ENCODE measurements at regions not wholly inside any gene's neighbourhood (a gene's known extent, or its start where the extent isn't known, plus 50 kb on each side); places are given as distances from the start of the nearest gene placed in this dataset.
"Not testable (repeated sequence)": the region's sequence is repeated elsewhere in the genome, so short reads cannot be mapped to it uniquely, and the experiment has no call there.

- TF ChIP-seq REST (IDR thresholded peaks at IDR 0.05) (no peak), SP1 (IDR thresholded peaks at IDR 0.05) (no peak)
Observed at GRCh38 chr13:109938255-109938936, 152.0 kb upstream of the IRS2 start (continued).

- H3K4me1 ChIP-seq (ENCODE audit: control insufficient read depth in 4 of 4, insufficient read depth in 4 of 4, low read length in 3 of 4); H3K36me3 ChIP-seq (ENCODE audit: control insufficient read depth in 4 of 4, insufficient read depth in 3 of 4, low read depth in 1 of 4, low read length in 3 of 4); DNase-seq (ENCODE audit: low spot score); H3K4me3 ChIP-seq (ENCODE audit: low read depth in 1 of 3, low read length in 3 of 3); H3K9ac ChIP-seq (ENCODE audit: low read depth in 1 of 2, low read length in 2 of 2); H3K9me3 ChIP-seq (ENCODE audit: control insufficient read depth in 4 of 4, low read length in 3 of 4); H3K27ac ChIP-seq (ENCODE audit: low read depth in 1 of 2, low read length in 2 of 2); H3K27me3 ChIP-seq (ENCODE audit: control insufficient read depth in 4 of 4, insufficient read depth in 4 of 4, low read length in 3 of 4): not testable (repeated sequence)
- 93% methylated on average over 5 of the region's 5 CpGs for WGBS
Observed at GRCh38 chr13:109934520-109934919, 148.1 kb upstream of the IRS2 start.

GRCh38 chr13:109933476-109933875, 147.1 kb upstream of the IRS2 start:
- no peak overlapping the region for H3K27ac ChIP-seq (ENCODE audit: low read depth in 1 of 2, low read length in 2 of 2)
- WGBS, result 78% methylated on average over 7 of the region's 7 CpGs
- H3K4me3 ChIP-seq (ENCODE audit: low read depth in 1 of 3, low read length in 3 of 3), result no peak overlapping the region
- no peaks in the 10 kb centered on the region for H3K27me3 ChIP-seq (ENCODE audit: control insufficient read depth in 4 of 4, insufficient read depth in 4 of 4, low read length in 3 of 4)
- TF ChIP-seq MAX (IDR thresholded peaks at IDR 0.05) (no peak), CTCF (IDR thresholded peaks at IDR 0.05; ENCODE audit: low read depth, low read length, missing input control) (no peak), EGR1 (IDR thresholded peaks at IDR 0.05; ENCODE audit: low read depth in 2 of 2) (no peak), RXRA (IDR thresholded peaks at IDR 0.05) (no peak), NR2F2 (IDR thresholded peaks at IDR 0.05) (no peak), TAF1 (conservative IDR thresholded peaks at IDR 0.05) (no peak), HNF4G (IDR thresholded peaks at IDR 0.05) (no peak), YY1 (IDR thresholded peaks at IDR 0.05) (no peak), FOXA2 (IDR thresholded peaks at IDR 0.05) (no peak)
- H3K36me3 ChIP-seq (ENCODE audit: control insufficient read depth in 4 of 4, insufficient read depth in 3 of 4, low read depth in 1 of 4, low read length in 3 of 4), result no peaks in the 10 kb centered on the region
- DNase-seq (ENCODE audit: low spot score), result no peak
- no peaks in the 10 kb centered on the region for H3K4me1 ChIP-seq (ENCODE audit: control insufficient read depth in 4 of 4, insufficient read depth in 4 of 4, low read length in 3 of 4)
- no peaks in the 10 kb centered on the region for H3K9me3 ChIP-seq (ENCODE audit: control insufficient read depth in 4 of 4, low read length in 3 of 4)
- no peak overlapping the region for H3K9ac ChIP-seq (ENCODE audit: low read depth in 1 of 2, low read length in 2 of 2)

GRCh38 chr13:109924376-109924775, 138.0 kb upstream of the IRS2 start:
- no peak overlapping the region for H3K9ac ChIP-seq (ENCODE audit: low read depth in 1 of 2, low read length in 2 of 2)
- no peaks in the 10 kb centered on the region for H3K36me3 ChIP-seq (ENCODE audit: control insufficient read depth in 4 of 4, insufficient read depth in 3 of 4, low read depth in 1 of 4, low read length in 3 of 4)
- DNase-seq (ENCODE audit: low spot score), result no peak
- H3K27ac ChIP-seq (ENCODE audit: low read depth in 1 of 2, low read length in 2 of 2), result no peak overlapping the region
- H3K9me3 ChIP-seq (ENCODE audit: control insufficient read depth in 4 of 4, low read length in 3 of 4), result no peaks in the 10 kb centered on the region
- H3K4me3 ChIP-seq (ENCODE audit: low read depth in 1 of 3, low read length in 3 of 3), result no peak overlapping the region
- 31% methylated on average over 1 of the region's 1 CpG for WGBS
- no peaks in the 10 kb centered on the region for H3K27me3 ChIP-seq (ENCODE audit: control insufficient read depth in 4 of 4, insufficient read depth in 4 of 4, low read length in 3 of 4)
- no peaks in the 10 kb centered on the region for H3K4me1 ChIP-seq (ENCODE audit: control insufficient read depth in 4 of 4, insufficient read depth in 4 of 4, low read length in 3 of 4)
- no peak for TF ChIP-seq RXRA (IDR thresholded peaks at IDR 0.05)
- TF ChIP-seq ATF3 (IDR thresholded peaks at IDR 0.05), result no peak
- TF ChIP-seq HNF4G (IDR thresholded peaks at IDR 0.05), result no peak
- no peak for TF ChIP-seq REST (IDR thresholded peaks at IDR 0.05)
- TF ChIP-seq SP1 (IDR thresholded peaks at IDR 0.05), result no peak
- no peak for TF ChIP-seq ZBTB33 (IDR thresholded peaks at IDR 0.05)
- TF ChIP-seq FOXA1 (IDR thresholded peaks at IDR 0.05), result no peak
- no peak for TF ChIP-seq RAD21 (IDR thresholded peaks at IDR 0.05)
- no peak for TF ChIP-seq FOXA2 (IDR thresholded peaks at IDR 0.05)
